ENCODE measurements at regions not wholly inside any gene's neighbourhood (a gene's known extent, or its start where the extent isn't known, plus 50 kb on each side); places are given as distances from the start of the nearest gene placed in this dataset.
"Not testable (repeated sequence)": the region's sequence is repeated elsewhere in the genome, so short reads cannot be mapped to it uniquely, and the experiment has no call there.

GRCh38 chr9:7479300-7479699 lies 320.3 kb downstream of the DMAC1 start:
- no peak for DNase-seq (ENCODE audit: low read depth in 2 of 2)

DNA sequence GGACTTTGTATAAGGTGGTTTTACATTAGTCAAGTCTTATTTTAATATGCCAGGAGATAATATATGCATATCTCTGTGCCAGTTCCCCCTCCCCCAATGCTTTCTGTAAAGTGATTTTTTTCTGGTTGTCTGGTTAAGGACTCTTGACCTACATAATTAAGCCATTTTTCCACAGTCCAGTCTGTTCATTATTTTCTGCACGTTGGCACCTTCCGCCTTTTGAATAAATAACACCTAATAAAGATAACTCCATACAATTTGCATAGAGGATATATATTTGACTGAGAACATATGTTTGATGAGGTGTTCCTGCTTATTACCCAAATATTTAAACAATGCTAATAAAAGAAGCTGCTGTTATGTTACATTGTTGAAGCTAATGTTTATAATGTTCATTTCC lies 320.9 kb downstream of the DMAC1 start:
- no peak for DNase-seq (ENCODE audit: low read depth in 2 of 2)

GRCh38 chr9:7467186-7467585 lies 332.4 kb downstream of the DMAC1 start:
- no peak for DNase-seq (ENCODE audit: low read depth in 2 of 2)

DNA sequence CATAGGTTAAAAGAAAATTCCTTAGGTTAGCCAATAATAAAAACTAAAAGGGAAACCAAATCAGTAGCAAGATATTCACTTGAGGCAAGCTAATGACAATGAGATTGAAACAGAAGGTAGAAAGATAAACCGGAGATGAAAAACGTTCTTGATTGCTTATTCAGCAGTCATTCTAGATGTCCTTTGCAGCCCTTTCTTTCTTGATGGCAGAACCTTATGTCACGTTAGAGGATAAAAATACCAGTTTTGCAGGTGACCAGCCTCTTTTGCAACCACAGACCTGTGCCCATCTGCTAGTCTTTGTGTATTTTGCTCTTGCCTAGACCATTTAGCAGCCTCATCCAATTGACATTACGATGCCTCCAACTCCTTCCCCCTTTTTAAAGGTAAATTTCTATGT lies 337.8 kb downstream of the DMAC1 start:
- DNase-seq (ENCODE audit: low read depth in 2 of 2): no peak

- no peak for DNase-seq (ENCODE audit: low read depth in 2 of 2)
These were observed 342.6 kb downstream of the DMAC1 start for GRCh38 chr9:7456793-7457530.

DNA sequence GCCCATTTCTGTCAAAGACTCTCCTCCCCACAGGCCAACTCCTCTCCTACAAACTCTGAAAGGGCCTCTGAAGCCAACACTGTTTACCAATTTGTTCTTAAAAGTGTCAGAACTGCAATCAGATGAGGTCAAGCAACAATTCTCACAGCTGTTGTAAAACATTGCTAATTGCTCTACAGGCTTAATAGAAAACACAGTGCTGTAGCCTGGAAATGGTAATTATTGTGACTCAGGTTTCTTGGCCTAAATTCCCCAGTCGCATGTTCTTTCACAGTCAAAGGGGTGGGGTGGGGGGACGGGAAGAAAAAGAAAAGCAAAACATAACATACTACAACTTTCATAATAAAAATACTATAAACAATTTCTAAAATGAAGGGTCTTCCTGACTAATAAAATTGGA lies 343.2 kb downstream of the DMAC1 start:
- DNase-seq (ENCODE audit: low read depth in 2 of 2): no peak

- DNase-seq (ENCODE audit: low read depth in 2 of 2): no peak
These were observed 345.0 kb downstream of the DMAC1 start for GRCh38 chr9:7454624-7455023.

DNA sequence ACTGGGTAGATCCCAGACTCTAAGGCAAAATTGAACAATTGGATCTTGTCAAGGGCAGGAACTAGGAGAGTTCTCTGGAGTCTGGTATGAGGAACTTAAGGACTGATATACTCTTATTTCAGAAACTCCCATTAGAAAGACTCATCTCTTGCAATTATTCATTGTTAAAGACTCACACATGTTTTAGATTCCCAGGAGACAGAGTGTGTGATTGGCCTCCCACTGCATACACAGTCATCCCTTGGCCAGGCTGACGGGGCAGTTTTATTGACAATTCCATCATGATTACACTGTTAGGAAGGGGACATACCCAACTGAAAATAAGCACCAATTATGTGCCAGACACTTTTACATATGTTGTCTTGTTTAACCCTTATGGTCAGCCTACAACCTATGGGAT lies 347.2 kb downstream of the DMAC1 start:
- DNase-seq (ENCODE audit: low read depth in 2 of 2): peak; percentile 43 to 51

- DNase-seq (ENCODE audit: low read depth in 2 of 2): no peak
These were observed 348.5 kb downstream of the DMAC1 start for GRCh38 chr9:7451062-7451461.

DNA sequence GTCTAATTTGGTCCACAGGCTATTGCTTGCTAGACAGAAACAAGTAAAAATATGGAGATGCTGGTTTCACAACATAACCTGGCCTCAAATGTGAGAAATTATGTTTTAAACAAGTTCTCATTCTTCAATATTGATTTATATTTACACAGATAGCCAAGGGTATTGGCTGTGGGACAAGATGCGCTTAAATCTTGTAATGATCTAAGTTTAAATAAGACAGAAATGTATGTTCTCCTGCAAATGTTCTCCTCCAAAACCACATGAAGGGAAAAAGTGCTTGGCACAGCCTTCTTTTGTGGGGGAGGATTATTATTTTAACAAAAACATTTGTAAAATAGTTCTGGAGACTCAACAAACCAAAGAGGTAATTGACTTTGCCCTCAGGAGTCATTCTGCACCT lies 356.0 kb downstream of the DMAC1 start:
- no peak for DNase-seq (ENCODE audit: low read depth in 2 of 2)

GRCh38 chr9:7439355-7439995 lies 360.1 kb downstream of the DMAC1 start:
- DNase-seq (ENCODE audit: low read depth in 2 of 2): peak; percentile 17 to 21

GRCh38 chr9:7436754-7437153 lies 362.8 kb downstream of the DMAC1 start:
- DNase-seq (ENCODE audit: low read depth in 2 of 2): no peak

- no peak for DNase-seq (ENCODE audit: low read depth in 2 of 2)
These were observed 365.9 kb downstream of the DMAC1 start for GRCh38 chr9:7433508-7434292.

- no peak for DNase-seq (ENCODE audit: low read depth in 2 of 2)
These were observed 366.6 kb downstream of the DMAC1 start for GRCh38 chr9:7432989-7433388.

DNA sequence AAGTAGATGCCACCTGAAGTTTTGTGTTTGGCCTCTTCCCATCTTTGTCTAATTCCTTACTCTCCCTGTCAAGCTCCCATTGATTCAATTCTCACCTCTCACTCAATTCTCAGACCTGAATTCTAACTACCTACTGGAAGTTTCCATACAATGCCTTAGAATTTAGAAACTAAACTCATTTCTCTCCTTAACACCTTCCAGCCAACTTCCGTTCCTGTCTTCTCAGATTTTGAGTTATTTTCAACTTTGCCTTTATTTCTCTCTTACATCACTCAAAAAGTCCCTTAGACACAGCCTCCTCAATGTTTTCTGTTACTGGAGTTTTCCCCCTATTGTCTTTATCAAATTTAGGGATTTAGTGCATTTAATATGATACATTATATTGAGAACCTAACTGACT lies 382.2 kb downstream of the DMAC1 start:
- DNase-seq (ENCODE audit: low read depth in 2 of 2): not testable (repeated sequence)

DNA sequence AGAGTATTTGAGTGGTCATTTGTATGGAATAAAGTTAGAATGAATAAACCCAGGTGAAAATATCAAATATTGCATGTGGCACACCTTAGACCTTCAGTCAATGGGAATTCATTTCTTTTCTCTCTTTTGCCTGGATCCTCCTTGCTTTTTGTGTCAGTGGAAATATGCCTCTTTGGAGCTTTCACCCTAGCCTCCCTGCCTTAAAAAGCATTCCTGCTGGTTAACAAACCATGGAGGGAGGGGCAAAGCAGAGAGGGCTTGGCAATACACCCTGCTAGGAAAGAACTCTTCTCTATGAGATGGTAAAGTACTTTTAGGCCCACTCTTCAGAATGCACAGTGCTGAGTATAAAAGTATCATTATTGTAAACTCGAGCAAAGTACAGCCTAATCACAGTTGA lies 383.7 kb downstream of the DMAC1 start:
- DNase-seq (ENCODE audit: low read depth in 2 of 2): no peak

DNA sequence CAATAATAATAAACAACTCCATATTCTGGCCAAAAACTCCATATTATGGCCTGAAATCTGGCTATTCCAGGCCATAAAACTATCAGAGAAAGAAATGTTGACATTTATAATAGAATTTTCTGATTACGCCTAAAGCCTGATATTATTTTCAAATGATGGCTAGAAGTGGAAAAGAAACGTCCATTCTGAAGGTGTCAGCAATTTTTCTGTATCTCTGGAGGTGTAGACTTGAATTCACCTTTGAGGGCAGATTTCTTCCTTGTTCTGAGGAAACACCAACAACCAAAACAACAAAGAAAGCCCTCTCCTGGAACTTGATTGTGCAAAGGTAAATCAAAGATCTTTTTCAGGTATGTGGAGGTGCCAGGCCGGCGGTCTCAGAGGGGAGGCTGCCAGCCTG lies 390.7 kb downstream of the DMAC1 start:
- no peak for DNase-seq (ENCODE audit: low read depth in 2 of 2)

DNA sequence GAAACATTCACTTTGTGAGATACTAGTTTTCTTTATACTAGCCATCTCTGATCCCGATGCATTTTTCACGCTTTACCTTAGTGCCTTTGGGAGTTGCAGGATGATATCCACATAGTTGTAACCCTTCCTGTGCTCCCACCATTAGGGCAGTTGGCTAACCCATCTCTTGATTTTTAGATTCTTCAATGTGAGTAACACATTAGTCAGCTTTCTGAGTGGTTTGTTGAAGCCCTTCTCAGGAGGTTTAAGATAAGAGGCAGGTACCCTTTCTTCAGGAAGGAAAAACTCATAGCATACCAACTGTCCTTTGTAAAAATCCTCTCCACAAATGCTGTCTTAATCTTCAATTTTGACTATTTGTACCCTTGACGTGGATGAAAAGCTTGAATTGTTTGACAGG lies 392.3 kb downstream of the DMAC1 start:
- no peak for DNase-seq (ENCODE audit: low read depth in 2 of 2)

- no peak for DNase-seq (ENCODE audit: low read depth in 2 of 2)
These were observed 393.5 kb downstream of the DMAC1 start for GRCh38 chr9:7405924-7406604.

DNA sequence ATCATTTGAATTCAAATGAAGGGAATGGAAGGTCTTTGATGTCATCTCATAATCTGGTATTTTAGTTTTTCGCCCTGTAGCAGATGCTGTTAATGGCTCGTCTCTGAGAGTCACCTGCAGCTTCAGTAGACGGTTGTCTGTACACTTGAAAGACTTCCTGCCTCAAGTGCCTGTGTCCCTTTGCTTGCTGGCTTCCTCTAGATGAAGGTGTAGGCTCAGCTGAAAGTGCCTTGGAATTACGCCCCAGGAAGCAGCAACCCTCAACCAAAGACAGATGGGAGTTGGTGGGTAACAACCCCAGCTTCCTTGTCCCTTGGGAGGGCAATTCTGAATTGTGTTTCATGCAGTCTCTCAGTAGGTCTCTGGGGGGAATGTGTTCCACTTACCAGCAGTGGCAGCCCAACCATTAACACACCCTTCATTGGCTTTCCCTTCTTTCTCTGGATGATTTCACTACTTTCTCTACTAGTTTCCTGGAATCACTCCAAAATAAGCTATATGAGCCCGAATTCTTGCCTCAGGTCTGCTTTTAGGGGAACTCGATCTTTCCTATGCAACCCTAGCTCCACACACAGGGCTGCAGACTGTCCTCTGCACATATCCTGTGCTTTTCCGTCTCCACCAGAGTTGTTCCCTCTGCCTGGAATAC lies 395.6 kb downstream of the DMAC1 start:
- DNase-seq (ENCODE audit: low read depth in 2 of 2): no peak

DNA sequence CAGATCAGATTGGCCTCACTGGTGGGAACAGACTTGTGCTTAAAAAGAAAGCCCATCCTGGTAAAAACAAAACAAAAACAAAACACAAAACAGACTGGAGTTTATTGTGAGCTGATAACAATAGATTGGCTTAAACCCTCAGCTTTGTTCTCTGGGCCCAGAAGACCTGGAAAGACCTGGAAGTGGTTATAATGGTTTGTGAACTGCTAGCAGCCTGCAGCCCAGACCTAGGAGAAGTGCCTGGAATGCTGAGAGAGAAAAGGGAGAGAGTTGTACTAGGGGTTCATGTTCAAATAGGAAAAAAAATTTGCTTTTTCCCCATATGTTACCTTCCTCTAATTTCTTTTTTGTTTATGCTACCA lies 396.6 kb downstream of the DMAC1 start:
- no peak for DNase-seq (ENCODE audit: low read depth in 2 of 2)

All from fibroblast of skin of left quadriceps (primary cell).